NOMO-1 (cell line): ENCODE measurements at regions not wholly inside any gene's neighbourhood (a gene's known extent, or its start where the extent isn't known, plus 50 kb on each side); places are given as distances from the start of the nearest gene placed in this dataset.
"Not testable (repeated sequence)": the region's sequence is repeated elsewhere in the genome, so short reads cannot be mapped to it uniquely, and the experiment has no call there.

ENCODE experiments used
- DNase-seq, 2 experiments: peaks; one replicate each; lab custom pipeline; 2025; ENCODE audit not compliant: unreplicated experiment in 2 of 2; lab: John Stamatoyannopoulos, UW

DNA sequence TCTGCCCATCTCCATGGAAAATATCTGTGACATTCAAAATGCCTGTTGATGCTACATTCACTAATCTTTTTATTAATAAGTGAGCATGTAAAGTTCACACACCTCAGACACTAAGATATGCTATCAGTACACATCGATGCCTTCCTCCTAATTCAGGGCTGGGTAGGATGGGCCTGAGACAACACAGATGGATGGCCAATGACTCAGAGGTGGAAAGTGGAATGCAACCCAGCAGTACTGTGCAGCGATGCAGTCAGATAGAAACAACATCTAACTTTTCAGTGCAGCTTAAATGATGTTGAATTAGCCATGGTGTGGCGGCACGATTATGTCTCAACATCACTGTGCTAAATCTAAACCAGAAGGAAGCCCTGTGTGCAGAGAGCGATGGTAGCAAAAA is 161.6 kb upstream of the KCNJ15 start:
- no peak for DNase-seq

DNA sequence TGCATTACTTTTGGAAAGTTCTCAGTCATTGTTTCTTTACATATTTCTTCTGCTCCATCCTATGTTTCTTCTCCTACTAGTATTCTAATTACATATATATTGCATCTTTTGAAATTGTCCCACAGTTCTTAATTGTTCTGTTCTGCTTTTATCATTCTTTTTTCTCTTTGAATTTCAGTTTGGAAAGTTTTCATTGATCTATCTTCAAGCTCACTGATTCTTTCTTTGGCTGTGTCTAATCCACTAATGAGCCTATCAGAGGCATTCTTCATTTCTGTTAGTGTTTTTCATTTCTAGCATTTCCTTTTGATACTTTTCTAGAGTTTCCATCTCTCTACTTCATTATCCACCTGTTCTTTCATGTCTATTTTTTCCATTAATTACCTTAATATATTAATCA is 159.0 kb upstream of the KCNJ15 start:
- no peak for DNase-seq

DNA sequence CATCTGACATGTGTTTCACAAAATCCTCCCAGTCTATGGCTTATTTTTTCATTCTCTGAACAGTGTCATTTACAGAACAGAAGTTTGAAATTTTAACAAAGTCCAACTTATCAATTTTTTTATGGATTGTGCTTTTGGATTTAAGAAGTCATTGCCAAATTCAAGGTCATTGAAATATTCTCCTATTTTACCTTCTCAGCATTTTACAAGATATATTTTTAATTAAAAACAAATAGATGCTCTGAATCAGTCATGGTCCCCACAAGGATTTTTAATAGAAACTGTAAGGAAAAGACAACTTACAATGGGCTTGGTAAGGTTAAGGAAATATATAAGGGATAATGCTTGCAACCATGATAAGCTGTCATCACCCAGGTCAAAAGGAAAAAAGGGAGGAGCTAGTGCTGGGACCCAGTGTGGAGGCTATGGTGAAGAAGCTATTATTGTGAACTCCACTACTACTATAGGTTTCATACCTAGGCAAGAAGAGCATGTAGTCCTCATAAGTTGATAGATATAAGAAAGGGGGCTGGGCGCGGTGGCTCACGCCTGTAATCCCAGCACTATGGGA is 144.5 kb upstream of the KCNJ15 start:
- DNase-seq: no peak

DNA sequence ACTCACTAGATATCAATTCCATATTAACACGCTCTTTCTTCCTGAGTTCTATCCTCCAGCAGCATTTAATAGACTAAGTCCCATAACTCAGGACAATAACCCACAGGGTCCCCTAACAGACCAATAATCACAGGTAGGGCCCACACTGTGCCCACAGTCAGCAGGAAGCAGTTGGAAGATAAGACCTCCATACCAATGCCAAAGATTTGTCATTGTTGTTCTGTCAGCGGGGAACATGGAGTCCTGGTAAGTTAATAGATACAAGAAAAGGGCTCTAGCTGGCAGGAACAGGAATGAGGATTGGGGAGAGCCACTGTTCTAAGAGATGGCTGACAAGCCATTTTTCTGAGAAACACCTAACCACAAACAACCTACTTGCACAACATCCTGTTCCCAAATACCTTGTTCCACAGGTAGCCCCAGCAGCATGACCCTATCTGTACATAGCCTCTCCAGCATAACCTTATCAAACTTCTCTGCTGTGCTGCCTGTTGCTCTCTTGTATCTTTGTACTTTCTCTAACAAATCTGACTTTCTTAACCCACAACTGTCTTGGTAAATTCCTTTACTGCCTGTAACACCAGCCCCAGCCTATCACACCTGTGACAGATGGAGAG is 142.0 kb upstream of the KCNJ15 start:
- DNase-seq: no peak

DNA sequence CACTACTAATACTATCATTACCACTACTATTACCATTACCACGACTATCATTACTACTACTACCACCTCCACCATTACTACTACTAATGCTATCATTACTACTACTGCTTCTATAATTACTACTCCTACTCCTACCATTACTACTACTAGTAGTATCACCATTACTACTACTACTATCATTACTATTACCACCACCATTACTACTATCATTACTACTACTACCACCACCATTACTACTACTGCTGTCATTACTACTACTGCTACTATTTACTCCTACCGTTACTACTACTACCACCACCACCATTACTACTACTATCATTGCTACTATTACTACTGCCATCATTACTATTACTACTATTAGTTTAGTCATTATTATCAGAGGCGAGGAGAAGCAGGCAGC is 140.9 kb upstream of the KCNJ15 start:
- DNase-seq: no peak

DNA sequence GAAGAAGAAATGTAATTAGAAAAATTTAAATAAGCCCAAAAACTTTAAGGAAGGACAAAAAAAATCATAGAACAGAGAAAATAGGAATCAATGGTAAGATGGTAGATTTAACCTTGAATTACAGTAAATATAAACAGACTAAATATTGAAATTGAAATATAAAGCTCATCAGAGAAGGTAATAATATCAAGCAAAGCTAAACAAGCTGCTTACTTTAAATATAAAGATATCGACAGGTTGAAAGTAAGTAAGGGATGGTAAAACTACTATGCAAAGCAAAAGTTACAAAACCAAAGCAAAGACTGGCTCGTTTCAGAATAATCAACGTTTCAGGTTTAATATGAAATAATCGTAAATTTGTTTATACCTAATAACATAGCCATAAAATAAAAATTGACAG is 137.0 kb upstream of the KCNJ15 start:
- DNase-seq: no peak

DNA sequence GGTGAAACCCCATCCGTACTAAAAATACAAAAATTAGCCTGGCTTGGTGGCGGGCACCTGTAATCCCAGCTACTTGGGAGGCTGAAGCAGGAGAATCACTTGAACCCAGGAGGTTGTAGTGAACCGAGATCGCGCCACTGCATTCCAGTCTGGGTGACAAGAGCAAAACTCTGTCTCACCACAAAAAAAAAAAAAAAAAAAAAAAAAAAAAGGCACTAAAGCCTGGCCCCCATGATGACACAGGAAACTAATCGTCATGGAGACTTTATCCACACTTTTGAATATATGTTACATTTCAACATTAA is 136.2 kb upstream of the KCNJ15 start:
- not testable (repeated sequence) for DNase-seq

DNA sequence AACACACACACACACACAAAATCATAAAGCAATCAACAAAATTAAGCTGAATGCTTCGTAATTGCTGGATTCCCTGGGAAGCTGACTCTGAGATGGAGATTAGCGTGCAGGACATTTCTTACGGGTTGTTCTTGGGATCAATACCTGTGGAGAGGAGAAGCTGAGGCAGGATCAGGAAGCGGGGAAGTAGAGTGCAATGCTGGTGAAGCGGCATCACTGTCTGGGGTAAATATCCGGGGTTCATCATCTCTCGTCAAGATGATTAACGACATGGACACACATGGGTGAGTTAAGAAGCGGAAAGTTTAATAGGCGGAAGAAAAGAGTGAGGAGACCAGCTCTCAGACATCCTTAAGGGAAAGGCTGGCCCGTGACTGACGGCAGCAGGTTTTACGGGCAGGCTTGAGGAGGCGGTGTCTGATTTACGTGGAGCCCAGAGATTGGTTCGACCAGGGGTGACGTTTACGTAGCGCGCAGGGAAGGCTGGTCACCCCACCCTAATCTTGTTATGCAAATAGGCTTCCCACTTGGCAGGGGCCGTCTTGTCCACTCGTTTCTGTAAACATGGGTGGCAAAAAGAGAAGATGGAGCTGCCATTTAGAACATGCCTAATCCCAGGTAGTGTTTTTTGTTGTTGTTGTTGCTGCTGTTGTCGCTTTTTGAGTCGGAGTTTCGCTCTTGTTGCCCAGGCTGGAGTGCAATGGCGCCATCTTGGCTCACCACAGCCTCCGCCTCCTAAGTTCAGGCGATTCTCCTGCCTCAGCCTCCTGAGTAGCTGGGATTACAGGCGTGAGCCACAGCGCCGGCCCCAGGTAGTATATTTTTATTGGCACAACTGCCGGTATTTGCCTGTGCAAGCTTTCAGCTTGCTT is 135.6 kb upstream of the KCNJ15 start:
- no peak for DNase-seq

DNA sequence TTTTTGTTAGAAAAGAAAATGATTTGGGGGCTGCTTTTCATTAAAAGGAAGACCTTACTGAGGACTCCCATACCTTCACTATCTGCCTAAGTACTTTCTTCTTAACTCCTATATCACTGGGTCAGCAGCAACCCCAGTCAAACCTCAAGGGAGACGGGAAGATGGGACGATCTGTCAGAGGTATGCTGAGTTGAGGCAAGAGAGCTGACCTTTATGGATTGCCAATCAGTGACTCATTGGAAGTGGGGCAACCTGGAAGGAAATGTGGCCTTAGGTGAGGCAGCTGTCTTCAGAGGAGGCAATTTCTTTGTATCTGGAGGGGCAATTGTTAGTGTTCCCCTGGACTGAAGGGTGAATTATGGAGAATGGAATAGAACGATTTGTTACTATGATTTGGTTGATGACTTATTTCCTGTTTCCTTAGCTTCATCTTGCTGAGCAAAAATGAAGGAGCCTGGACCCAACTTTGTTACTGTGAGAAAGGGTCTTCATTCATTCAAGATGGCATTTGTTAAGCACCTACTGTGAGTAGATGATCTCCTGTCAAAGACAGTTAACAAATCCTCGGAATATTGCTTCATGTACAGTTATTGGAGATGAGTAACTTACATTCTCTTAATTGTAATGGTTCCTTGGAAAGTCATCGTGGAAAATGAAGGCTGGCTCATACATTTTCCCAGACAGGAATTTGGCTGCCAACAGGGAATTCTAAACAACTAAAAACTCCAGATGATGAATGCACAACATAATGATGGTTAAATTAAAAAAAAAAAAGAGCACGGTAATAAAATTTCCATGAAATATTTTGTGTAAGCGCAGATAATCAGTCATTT is 134.7 kb upstream of the KCNJ15 start:
- no peak for DNase-seq

DNA sequence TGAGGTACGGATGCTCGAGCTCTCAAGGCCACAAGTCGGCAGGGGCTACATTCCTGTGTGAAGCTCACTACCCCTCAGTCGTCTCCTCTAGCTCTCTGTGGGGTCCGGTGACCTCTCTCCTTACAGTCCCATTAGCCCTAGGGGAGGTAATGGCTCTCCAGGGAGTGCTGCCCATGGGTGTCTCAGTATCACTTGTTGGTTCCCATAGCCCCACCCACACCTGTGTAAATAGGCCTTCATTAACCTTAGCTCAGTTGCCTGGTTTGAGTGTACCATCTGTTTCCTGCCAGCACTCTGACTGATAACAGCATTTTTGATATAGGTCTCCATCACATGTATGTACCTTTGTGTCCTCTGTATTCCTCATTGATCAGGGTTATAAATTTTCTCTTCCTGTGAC is 133.2 kb upstream of the KCNJ15 start:
- DNase-seq: no peak

DNA sequence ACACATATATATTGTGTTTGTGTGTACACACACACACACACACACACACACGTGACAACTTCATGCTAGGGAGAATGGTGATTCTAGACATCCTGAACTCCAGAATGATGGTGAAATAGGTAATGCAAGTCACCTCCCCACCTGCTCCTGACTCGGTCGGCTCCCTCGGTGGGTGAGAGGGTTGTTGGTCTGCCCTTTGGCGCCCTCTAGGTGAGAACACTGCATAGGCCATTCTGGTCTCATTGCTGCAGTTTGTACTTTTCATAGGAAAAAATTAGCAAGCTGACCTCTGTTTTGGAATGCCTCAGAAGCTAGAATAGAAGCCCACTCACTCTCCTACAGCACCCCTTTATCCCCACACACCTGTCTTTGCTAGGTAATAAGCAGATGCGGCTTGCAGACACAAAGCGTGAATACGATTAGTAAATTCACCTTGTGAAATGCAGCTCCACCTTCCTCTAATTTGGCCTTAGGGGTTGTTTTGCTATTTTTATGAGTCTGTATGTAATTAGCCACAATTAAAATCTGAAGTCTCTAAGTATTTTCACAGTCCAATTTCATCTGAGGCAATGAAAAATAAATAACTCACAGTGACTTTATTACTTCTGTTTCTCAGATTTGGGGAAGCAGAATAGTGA is 130.0 kb upstream of the KCNJ15 start:
- DNase-seq: peak; percentile 6 to 45

DNA sequence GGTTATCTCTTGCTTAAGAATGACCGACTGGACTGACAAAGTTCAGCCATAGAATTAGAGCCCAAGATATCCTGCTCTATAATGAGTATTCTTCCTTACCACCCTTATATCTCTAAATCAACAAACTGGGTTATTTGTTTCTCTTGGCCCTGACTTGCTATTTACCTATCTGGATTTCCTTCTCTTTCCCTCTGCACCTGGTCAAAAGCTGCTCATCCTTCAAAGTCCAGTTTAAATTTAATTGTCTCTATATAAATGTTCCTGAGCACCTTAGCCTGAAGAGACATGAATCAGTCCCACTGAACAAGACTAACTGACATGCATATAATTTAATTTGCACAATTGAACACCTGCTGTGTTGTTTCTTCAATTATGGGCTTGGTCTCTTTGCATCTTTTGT is 127.1 kb upstream of the KCNJ15 start:
- DNase-seq: no peak

DNA sequence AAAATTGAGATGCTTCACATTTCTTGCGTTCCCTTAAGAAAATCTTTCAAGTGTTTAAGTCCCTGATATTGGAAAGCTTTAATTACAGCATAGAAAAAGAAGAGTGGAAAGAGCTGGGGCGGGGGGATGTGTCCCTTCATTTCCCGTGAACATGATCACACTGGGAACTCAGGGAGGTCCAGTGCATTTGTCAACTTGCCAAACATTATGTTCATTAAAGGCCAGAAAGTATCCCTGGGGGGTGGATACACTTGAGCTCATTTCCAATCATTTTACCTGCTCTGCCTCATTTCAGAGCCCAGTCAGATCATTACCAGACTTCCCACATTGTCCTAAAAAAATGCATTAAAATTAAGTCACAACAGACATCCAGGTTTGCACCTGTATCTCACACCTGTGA is 123.6 kb upstream of the KCNJ15 start:
- no peak for DNase-seq

DNA sequence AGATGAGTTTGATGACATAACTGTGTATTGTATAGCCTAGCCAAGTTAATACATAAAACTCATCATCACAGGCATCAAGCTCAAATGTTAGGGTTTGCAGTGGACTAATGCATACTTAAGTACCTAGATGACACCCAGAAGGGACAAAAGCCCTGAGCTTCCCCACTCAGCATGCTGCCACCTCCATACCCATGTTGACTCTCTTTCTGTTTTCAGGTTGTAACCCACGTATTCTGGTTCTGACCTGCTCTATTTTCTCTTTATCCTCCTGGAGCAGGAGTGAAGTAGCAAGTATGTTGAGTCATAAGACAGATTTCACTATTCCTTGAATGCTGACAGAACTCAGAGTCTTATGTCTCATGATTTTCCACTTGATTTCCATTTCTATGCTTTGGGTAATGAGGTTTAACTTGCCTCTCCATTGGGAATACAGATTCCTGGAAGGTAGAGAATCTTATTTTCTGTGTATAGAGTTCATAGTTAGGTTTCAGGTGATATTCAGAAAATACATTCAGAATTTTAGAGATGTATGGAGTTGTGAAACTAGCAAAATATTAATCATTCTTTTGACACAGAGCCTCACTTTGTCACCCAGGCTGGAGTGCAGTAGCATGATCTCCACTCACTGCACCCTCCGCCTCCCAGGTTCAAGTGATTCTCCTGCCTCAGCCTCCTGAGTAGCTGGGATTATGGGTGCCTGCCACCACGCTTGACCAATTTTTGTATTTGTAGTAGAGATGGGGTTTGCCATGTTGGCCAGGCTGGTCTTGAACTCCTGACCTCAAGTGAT is 122.5 kb upstream of the KCNJ15 start:
- no peak for DNase-seq

DNA sequence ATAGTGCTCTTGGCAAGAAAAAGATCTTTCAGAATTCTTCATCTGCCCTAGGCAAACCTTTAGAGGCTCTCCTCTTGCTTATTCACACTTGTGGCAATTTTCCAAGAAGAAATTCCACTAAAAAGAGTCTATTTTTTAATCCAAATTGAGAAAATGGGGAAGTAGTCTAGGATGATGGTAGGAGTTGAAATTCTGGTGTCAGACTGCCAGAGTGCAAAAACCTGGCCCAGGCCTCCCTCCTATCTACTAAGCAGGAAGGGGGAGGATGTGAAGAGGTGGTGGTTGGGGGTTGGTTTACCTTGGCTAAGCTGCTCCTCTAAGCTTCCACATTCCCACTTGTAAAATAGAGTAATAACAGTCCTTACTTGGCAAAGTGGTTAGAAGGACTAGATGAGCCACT is 120.6 kb upstream of the KCNJ15 start:
- no peak for DNase-seq

DNA sequence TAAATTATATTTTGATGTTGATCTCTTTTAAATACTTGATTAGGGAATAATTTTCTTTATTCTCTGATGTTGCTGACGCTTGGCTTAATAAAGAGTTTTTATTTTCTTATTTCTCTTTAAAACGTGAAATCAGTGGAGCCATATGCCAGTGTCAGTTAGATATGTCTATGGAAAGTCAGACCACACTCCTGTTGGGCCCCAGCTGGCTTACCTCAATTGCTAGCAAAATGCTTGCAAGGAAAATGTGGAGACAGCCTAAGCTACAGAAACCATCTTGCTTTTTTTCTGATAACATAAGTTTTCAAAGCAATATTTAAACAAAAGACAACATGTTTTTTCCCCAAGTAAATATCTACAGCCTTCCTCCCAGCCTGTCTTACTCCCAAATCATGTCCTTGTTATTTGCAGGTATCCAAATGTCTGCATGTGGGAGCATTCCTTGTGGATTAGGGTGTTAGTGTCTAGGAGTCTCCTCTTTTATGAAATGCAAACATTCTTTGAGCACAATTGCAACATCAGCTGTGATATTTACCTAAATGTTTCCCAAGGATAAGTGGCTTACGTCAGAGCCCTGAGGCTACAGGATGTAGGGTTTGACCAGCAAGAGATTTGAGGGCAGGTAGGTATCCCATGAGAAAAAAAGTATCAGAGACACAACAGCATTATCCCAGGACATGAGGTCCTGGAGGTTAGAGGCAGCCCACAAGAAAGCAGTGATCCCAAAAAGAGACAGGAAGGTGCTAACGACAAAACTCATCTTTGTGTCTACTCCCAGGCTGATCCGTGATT is 117.2 kb upstream of the KCNJ15 start:
- no peak for DNase-seq

DNA sequence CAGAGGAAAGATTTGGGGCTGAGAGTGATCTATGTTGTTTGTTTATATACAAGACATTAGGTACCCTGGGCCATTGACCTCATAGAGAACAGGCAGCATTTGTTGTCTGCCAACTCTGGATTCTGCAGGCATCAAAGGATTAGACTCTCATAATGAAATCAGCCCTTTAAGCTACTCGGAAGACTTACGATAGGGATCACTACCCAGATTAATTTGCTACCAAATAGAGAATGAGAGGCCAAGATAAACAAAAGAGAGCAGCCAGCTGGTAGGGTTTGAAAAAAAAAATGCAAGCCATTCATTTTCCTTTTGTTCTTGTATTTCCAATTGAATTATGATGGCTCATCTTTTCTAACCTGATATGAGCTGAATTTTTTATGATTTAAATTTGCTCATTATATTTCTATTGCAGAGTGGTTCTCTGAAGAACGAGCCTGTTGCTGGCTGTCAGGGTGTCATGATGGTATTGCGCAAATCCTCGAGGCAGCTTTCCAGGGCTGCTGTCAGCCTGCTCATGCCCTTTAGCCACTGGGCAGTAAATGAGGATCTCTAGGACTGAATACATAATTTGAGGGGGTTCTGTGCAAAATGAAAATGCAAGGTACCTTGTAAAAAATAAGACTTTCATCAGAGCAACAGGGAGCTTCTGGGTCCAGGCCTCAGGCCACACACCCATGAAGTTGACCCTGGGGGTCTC is 116.4 kb upstream of the KCNJ15 start:
- DNase-seq: no peak

DNA sequence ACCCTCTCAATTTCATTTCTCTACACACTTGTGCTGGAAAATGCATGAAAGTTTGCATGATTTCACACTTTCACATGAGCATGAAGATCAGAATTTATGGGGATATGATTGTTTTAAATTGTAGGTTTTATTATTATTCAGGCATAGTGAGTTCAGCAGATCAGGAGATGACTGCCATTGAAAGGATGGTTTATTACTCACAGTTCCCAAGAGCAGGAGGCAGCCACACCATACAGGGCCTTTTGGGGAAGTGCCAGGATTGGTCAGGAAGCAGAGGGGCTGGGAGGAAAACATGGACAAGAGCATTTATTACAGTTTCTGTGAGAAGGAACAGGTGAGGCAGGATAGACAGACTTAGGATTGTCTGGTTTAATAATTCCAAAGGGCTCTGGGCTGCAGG is 114.6 kb upstream of the KCNJ15 start:
- no peak for DNase-seq

DNA sequence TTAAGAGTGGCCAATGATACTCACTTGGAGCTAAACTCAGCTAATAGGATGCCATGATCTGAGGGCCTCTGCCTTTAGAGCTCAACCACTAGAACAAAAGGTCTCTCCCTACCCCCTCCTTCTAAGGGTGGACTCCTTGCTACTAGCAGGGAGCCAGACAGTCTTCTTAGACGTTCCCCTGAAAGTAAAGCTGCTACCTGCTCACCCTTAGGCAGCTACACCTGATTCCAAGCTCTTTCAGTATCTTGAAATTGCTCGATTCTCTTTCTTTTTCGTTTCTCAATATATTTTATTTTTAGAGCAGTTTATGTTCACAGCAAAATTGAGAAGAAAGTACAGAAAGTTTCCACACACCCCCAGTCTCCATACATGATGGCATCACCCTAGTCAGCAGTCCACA is 112.6 kb upstream of the KCNJ15 start:
- no peak for DNase-seq
